Omental fat pad (tissue), 3 donors: ENCODE measurements at regions not wholly inside any gene's neighbourhood (a gene's known extent, or its start where the extent isn't known, plus 50 kb on each side); places are given as distances from the start of the nearest gene placed in this dataset.

Experiments used
- ATAC-seq: fragments of 150-250 bp; one replicate; pipeline ENCODE4 v1.9.1; 2016; ENCODE audit warnings: mild to moderate bottlenecking, moderate library complexity; ENCODE audit not compliant: low FRiP score
- DNase-seq: peaks from one replicate; pipeline ENCODE4 v3.0.0-alpha.2; 2019; ENCODE audit warnings: low spot score
- TF ChIP-seq, protein P1 (sequence below), 3 donors: fragments of 450-650 bp; IDR thresholded peaks; one replicate each; pipeline ENCODE4 v1.5.1; 2016 to 2017; ENCODE audit warnings: antibody characterized with exemption in 3 of 3, mild to moderate bottlenecking in 3 of 3, moderate library complexity in 2 of 3

- ATAC-seq: no peak
- TF ChIP-seq, protein P1, sequence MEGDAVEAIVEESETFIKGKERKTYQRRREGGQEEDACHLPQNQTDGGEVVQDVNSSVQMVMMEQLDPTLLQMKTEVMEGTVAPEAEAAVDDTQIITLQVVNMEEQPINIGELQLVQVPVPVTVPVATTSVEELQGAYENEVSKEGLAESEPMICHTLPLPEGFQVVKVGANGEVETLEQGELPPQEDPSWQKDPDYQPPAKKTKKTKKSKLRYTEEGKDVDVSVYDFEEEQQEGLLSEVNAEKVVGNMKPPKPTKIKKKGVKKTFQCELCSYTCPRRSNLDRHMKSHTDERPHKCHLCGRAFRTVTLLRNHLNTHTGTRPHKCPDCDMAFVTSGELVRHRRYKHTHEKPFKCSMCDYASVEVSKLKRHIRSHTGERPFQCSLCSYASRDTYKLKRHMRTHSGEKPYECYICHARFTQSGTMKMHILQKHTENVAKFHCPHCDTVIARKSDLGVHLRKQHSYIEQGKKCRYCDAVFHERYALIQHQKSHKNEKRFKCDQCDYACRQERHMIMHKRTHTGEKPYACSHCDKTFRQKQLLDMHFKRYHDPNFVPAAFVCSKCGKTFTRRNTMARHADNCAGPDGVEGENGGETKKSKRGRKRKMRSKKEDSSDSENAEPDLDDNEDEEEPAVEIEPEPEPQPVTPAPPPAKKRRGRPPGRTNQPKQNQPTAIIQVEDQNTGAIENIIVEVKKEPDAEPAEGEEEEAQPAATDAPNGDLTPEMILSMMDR (IDR thresholded peaks at IDR 0.05): no peak
These were observed 388.6 kb upstream of the TMPO start for GRCh38 chr12:98126637-98127335.

GRCh38 chr12:98127336-98127679, 388.1 kb upstream of the TMPO start:
- TF ChIP-seq, protein P1 (IDR thresholded peaks at IDR 0.05): no peak
- ATAC-seq (no peak), DNase-seq (no peak)

More at GRCh38 chr12:98126637-98127335, 388.6 kb upstream of the TMPO start:
- DNase-seq: no peak

- TF ChIP-seq, protein P1 (IDR thresholded peaks at IDR 0.05): no peak
- DNase-seq: no peak
These were observed 387.5 kb upstream of the TMPO start for GRCh38 chr12:98127854-98128253.

GRCh38 chr12:98136544-98136943, 378.8 kb upstream of the TMPO start:
- ATAC-seq (no peak), DNase-seq (no peak)
- TF ChIP-seq, protein P1 (IDR thresholded peaks at IDR 0.05): no peak

More at GRCh38 chr12:98127854-98128253, 387.5 kb upstream of the TMPO start:
- ATAC-seq: no peak

GRCh38 chr12:98137278-98137677, 378.1 kb upstream of the TMPO start:
- no peak for ATAC-seq
- TF ChIP-seq, protein P1 (IDR thresholded peaks at IDR 0.05): no peak
- DNase-seq: no peak

DNA sequence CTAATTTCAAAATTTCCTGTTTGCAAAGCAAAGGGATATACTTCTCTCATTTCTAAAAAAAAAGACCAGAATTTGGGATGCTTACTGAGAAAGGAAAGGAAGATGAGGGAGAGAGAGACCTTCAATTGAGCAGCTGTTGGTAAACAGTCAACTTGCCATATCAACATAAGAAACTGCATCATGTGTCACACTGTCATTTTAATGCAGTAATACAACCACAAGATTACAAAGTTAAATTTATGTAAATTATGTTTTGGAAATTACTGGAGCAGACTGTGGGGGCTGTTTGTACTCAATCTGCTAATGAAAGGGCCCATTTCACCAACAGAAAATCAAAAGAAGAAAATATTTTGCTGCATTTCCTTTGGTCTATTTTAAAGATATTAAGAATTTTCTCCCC, 370.4 kb upstream of the TMPO start:
- TF ChIP-seq, protein P1 (IDR thresholded peaks at IDR 0.05): no peak
- DNase-seq: no peak
- no peak for ATAC-seq

- TF ChIP-seq, protein P1 (IDR thresholded peaks at IDR 0.05): no peak
- no peak for ATAC-seq
- DNase-seq: no peak
These were observed 369.3 kb upstream of the TMPO start for GRCh38 chr12:98146043-98146442.
